ENCODE measurements at regions not wholly inside any gene's neighbourhood (a gene's known extent, or its start where the extent isn't known, plus 50 kb on each side); places are given as distances from the start of the nearest gene placed in this dataset.

GRCh38 chr3:67774676-67775075, 120.3 kb upstream of the SUCLG2 start:
- Histone ChIP-seq H3K27me3 (no peaks in the 10 kb centered on the region), H3K9me3 (no peaks in the 10 kb centered on the region), H3K4me3 (no peak overlapping the region), H3K27ac (no peak overlapping the region), H3K36me3 (no peaks in the 10 kb centered on the region), H3K9ac (ENCODE audit: low read depth in 2 of 2, low read length in 2 of 2) (no peak overlapping the region), H3K4me1 (no peaks in the 10 kb centered on the region)
- intact Hi-C loops (cut with DNase I), result no loop called here
- DNase-seq, result no peak
- TF ChIP-seq CTCF (IDR thresholded peaks at IDR 0.05), result no peak

GRCh38 chr3:67765575-67765974, 111.2 kb upstream of the SUCLG2 start:
- Histone ChIP-seq H3K9ac (ENCODE audit: low read depth in 2 of 2, low read length in 2 of 2) (no peak overlapping the region), H3K4me1 (no peaks in the 10 kb centered on the region), H3K27me3 (no peaks in the 10 kb centered on the region), H3K36me3 (no peaks in the 10 kb centered on the region), H3K27ac (no peak overlapping the region), H3K9me3 (no peaks in the 10 kb centered on the region), H3K4me3 (no peak overlapping the region)
- no peak for DNase-seq
- intact Hi-C loops (cut with DNase I), result no loop called here
- no peak for TF ChIP-seq CTCF (IDR thresholded peaks at IDR 0.05)

GRCh38 chr3:67745296-67745695, 90.9 kb upstream of the SUCLG2 start:
- Histone ChIP-seq H3K9me3 (no peaks in the 10 kb centered on the region), H3K27me3 (no peaks in the 10 kb centered on the region), H3K9ac (ENCODE audit: low read depth in 2 of 2, low read length in 2 of 2) (no peak overlapping the region), H3K27ac (no peak overlapping the region), H3K4me1 (no peaks in the 10 kb centered on the region), H3K4me3 (no peak overlapping the region), H3K36me3 (no peaks in the 10 kb centered on the region)
- no peak for DNase-seq
- no peak for TF ChIP-seq CTCF (IDR thresholded peaks at IDR 0.05)
- intact Hi-C loops (cut with DNase I), result no loop called here

- H3K27me3 ChIP-seq, result no peaks in the 10 kb centered on the region
- intact Hi-C loops (cut with DNase I), result no loop called here
- no peak overlapping the region for H3K9ac ChIP-seq (ENCODE audit: low read depth in 2 of 2, low read length in 2 of 2)
- TF ChIP-seq CTCF (IDR thresholded peaks at IDR 0.05), result no peak
- H3K36me3 ChIP-seq, result no peaks in the 10 kb centered on the region
- H3K27ac ChIP-seq, result no peak overlapping the region
- H3K9me3 ChIP-seq, result no peaks in the 10 kb centered on the region
- DNase-seq, result no peak
- no peak overlapping the region for H3K4me3 ChIP-seq
- H3K4me1 ChIP-seq, result no peaks in the 10 kb centered on the region
Measured at GRCh38 chr3:67744699-67745098, 90.3 kb upstream of the SUCLG2 start.

GRCh38 chr3:67739851-67740250, 85.4 kb upstream of the SUCLG2 start:
- TF ChIP-seq CTCF (IDR thresholded peaks at IDR 0.05), result no peak
- intact Hi-C loops (cut with DNase I), result no loop called here
- no peak overlapping the region for H3K4me3 ChIP-seq
- no peaks in the 10 kb centered on the region for H3K27me3 ChIP-seq
- no peaks in the 10 kb centered on the region for H3K4me1 ChIP-seq
- DNase-seq, result no peak
- H3K9me3 ChIP-seq, result no peaks in the 10 kb centered on the region
- H3K9ac ChIP-seq (ENCODE audit: low read depth in 2 of 2, low read length in 2 of 2), result no peak overlapping the region
- H3K36me3 ChIP-seq, result no peaks in the 10 kb centered on the region
- no peak overlapping the region for H3K27ac ChIP-seq

Data from colonic mucosa (tissue), 4 donors.